IMR-90 (cell line): ENCODE measurements at regions not wholly inside any gene's neighbourhood (a gene's known extent, or its start where the extent isn't known, plus 50 kb on each side); places are given as distances from the start of the nearest gene placed in this dataset.

ENCODE experiments used
- ATAC-seq: fragments of 200-7000 bp; cut with Tn5 transposase; 2 replicates; pipeline ENCODE4 v1.9.1; 2020; ENCODE audit warnings: low read depth, mild to moderate bottlenecking, moderate library complexity
- BruUV-seq: library from RNA; stranded (reverse); fragments of 400-500 nt; replicated peaks from 2 replicates; lab custom pipeline; 2021; lab: Mats Ljungman, UMichigan
- CTCF ChIA-PET: fragments of 300-600 bp; formaldehyde crosslinking; extraction: SDS; loops from one replicate; lab custom pipeline; 2021; ENCODE audit warnings: antibody characterized with exemption; lab: Yijun Ruan, JAX
- POLR2A ChIA-PET: fragments of 300-600 bp; sonication (Branson Sonifier 250); formaldehyde crosslinking; loops from one replicate; lab custom pipeline; 2022; ENCODE audit warnings: antibody characterized with exemption; ENCODE audit not compliant: unreplicated experiment; lab: Charles Lee
- DNase-seq: peaks from one replicate; pipeline ENCODE4 v3.0.0; 2013
- H2AFZ ChIP-seq: replicated peaks from 2 replicates; pipeline ENCODE3; 2013; ENCODE audit warnings: low read length, mild to moderate bottlenecking; ENCODE audit not compliant: poor library complexity
- H2AK5ac ChIP-seq: 2 replicates; pipeline ENCODE4 v1.6.1; 2013; ENCODE audit warnings: low read depth, low read length, inconsistent platforms
- H2AK9ac ChIP-seq: replicated peaks from 2 replicates; pipeline ENCODE3; 2013; ENCODE audit warnings: mild to moderate bottlenecking, low read depth, low read length, moderate library complexity; ENCODE audit not compliant: poor library complexity
- H2BK120ac ChIP-seq: 2 replicates; pipeline ENCODE4 v1.6.1; 2013; ENCODE audit warnings: low read depth, low read length, inconsistent platforms
- H2BK15ac ChIP-seq: 3 replicates; pipeline ENCODE4 v1.6.1; 2013; ENCODE audit warnings: low read depth, low read length, inconsistent platforms
- H2BK20ac ChIP-seq: 2 replicates; pipeline ENCODE4 v1.6.1; 2013; ENCODE audit warnings: low read depth, mild to moderate bottlenecking, inconsistent platforms, low read length, moderate library complexity
- H2BK5ac ChIP-seq: 2 replicates; pipeline ENCODE4 v1.6.1; 2013; ENCODE audit warnings: mild to moderate bottlenecking, low read depth, low read length, inconsistent platforms; ENCODE audit not compliant: poor library complexity, severe bottlenecking
- H3K14ac ChIP-seq: replicated peaks from 2 replicates; pipeline ENCODE4 v1.6.1; 2013; ENCODE audit warnings: low read depth, low read length, inconsistent platforms
- H3K18ac ChIP-seq: 2 replicates; pipeline ENCODE4 v1.6.1; 2013; ENCODE audit warnings: low read depth, low read length, control low read depth
- H3K23ac ChIP-seq: 2 replicates; pipeline ENCODE4 v1.6.1; 2013; ENCODE audit warnings: low read depth, low read length, inconsistent platforms
- H3K27ac ChIP-seq: 2 replicates; pipeline ENCODE4 v1.5.1; 2013; ENCODE audit warnings: mild to moderate bottlenecking, control low read depth, low read length; ENCODE audit not compliant: insufficient read depth
- H3K27me3 ChIP-seq: 2 replicates; pipeline ENCODE4 v1.6.1; 2013; ENCODE audit warnings: low read length; ENCODE audit not compliant: control insufficient read depth, insufficient read depth
- H3K36me3 ChIP-seq: 2 replicates; pipeline ENCODE4 v1.6.1; 2013; ENCODE audit warnings: low read length, mixed read lengths; ENCODE audit not compliant: control insufficient read depth, insufficient read depth
- H3K4ac ChIP-seq: 2 replicates; pipeline ENCODE4 v1.6.1; 2013; ENCODE audit warnings: low read depth, low read length, inconsistent platforms
- H3K4me1 ChIP-seq: 2 replicates; pipeline ENCODE4 v1.6.1; 2013; ENCODE audit warnings: low read length, mixed read lengths; ENCODE audit not compliant: control insufficient read depth, insufficient read depth
- H3K4me2 ChIP-seq: 2 replicates; pipeline ENCODE4 v1.6.1; 2013; ENCODE audit warnings: low read depth, mild to moderate bottlenecking, control low read depth, low read length, moderate library complexity
- H3K4me3 ChIP-seq: 2 replicates; pipeline ENCODE4 v1.5.1; 2013; ENCODE audit warnings: low read depth, mild to moderate bottlenecking, control low read depth, low read length, moderate library complexity; ENCODE audit not compliant: insufficient read depth
- H3K56ac ChIP-seq: 2 replicates; pipeline ENCODE4 v1.6.1; 2013; ENCODE audit warnings: low read length, inconsistent platforms; ENCODE audit not compliant: insufficient read depth; ENCODE audit errors: extremely low read depth
- H3K79me1 ChIP-seq, 2 experiments: 2 replicates each; pipeline ENCODE4 v1.6.1; 2013; ENCODE audit warnings: low read length in 2 of 2, inconsistent platforms in 1 of 2, low read depth in 1 of 2
- H3K9ac ChIP-seq: 2 replicates; pipeline ENCODE4 v1.6.1; 2013; ENCODE audit warnings: low read depth, low read length, control low read depth
- H3K9me1 ChIP-seq: 2 replicates; pipeline ENCODE4 v1.6.1; 2013; ENCODE audit warnings: low read length, inconsistent platforms; ENCODE audit not compliant: insufficient read depth
- H3K9me3 ChIP-seq: 2 replicates; pipeline ENCODE4 v1.6.1; 2013; ENCODE audit warnings: low read length; ENCODE audit not compliant: control insufficient read depth, insufficient read depth
- H4K20me1 ChIP-seq: 2 replicates; pipeline ENCODE4 v1.6.1; 2013; ENCODE audit warnings: low read length, inconsistent platforms; ENCODE audit not compliant: insufficient read depth
- H4K5ac ChIP-seq: 2 replicates; pipeline ENCODE4 v1.6.1; 2013; ENCODE audit warnings: mild to moderate bottlenecking, low read depth, low read length, control low read depth
- H4K8ac ChIP-seq, 2 experiments: 2 replicates each; pipeline ENCODE4 v1.6.1; 2013; ENCODE audit warnings: low read depth in 2 of 2, low read length in 2 of 2, control low read depth in 1 of 2, inconsistent platforms in 1 of 2
- H4K91ac ChIP-seq: 2 replicates; pipeline ENCODE4 v1.6.1; 2013; ENCODE audit warnings: low read depth, low read length, inconsistent platforms; ENCODE audit not compliant: insufficient read depth
- BHLHE40 ChIP-seq: fragments of 150-350 bp; IDR thresholded peaks from 2 replicates; pipeline ENCODE4 v1.6.1; 2016; ENCODE audit warnings: mild to moderate bottlenecking, low read depth, low read length
- CEBPB ChIP-seq: IDR thresholded peaks from 2 replicates; pipeline ENCODE4 v1.6.1; 2012; ENCODE audit warnings: low read depth, low read length, improper control_type of control experiment
- CHD1 ChIP-seq: IDR thresholded peaks from 2 replicates; pipeline ENCODE4 v1.6.1; 2012; ENCODE audit warnings: low read depth, low read length, improper control_type of control experiment
- CTCF ChIP-seq: conservative IDR thresholded peaks from 2 replicates; pipeline ENCODE4 v1.5.1; 2012; ENCODE audit warnings: mild to moderate bottlenecking, low read depth, low read length, improper control_type of control experiment
- ELK1 ChIP-seq: fragments of 150-350 bp; IDR thresholded peaks from 2 replicates; pipeline ENCODE4 v1.6.1; 2016; ENCODE audit warnings: low read depth, mild to moderate bottlenecking, low read length, moderate library complexity, borderline replicate concordance
- FOS ChIP-seq: fragments of 150-350 bp; IDR thresholded peaks from 2 replicates; pipeline ENCODE4 v1.6.1; 2016; ENCODE audit warnings: low read depth, low read length
- MAFK ChIP-seq: IDR thresholded peaks from 2 replicates; pipeline ENCODE4 v1.6.1; 2012; ENCODE audit warnings: low read depth, low read length, improper control_type of control experiment
- MAZ ChIP-seq: IDR thresholded peaks from 2 replicates; pipeline ENCODE4 v1.6.1; 2012; ENCODE audit warnings: low read depth, mild to moderate bottlenecking, low read length, improper control_type of control experiment, moderate library complexity, borderline replicate concordance
- MXI1 ChIP-seq: IDR thresholded peaks from 2 replicates; pipeline ENCODE4 v1.6.1; 2012; ENCODE audit warnings: low read depth, mild to moderate bottlenecking, low read length, moderate library complexity, borderline replicate concordance
- NFE2L2 ChIP-seq: fragments of 150-350 bp; IDR thresholded peaks from 2 replicates; pipeline ENCODE4 v1.6.1; 2016; ENCODE audit warnings: low read depth, mild to moderate bottlenecking, low read length
- POLR2A ChIP-seq: IDR thresholded peaks from 2 replicates; pipeline ENCODE4 v1.6.1; 2012; ENCODE audit warnings: mild to moderate bottlenecking, low read depth, low read length
- RAD21 ChIP-seq: IDR thresholded peaks from 2 replicates; pipeline ENCODE4 v1.6.1; 2012; ENCODE audit warnings: low read length, improper control_type of control experiment
- RCOR1 ChIP-seq: IDR thresholded peaks from 2 replicates; pipeline ENCODE4 v1.6.1; 2012; ENCODE audit warnings: mild to moderate bottlenecking, low read length, improper control_type of control experiment; ENCODE audit not compliant: insufficient replicate concordance
- RFX5 ChIP-seq: IDR thresholded peaks from 2 replicates; pipeline ENCODE4 v1.8.0; 2012; ENCODE audit warnings: low read depth, mild to moderate bottlenecking, low read length, moderate library complexity
- SMC3 ChIP-seq: fragments of 150-350 bp; IDR thresholded peaks from 2 replicates; pipeline ENCODE4 v1.6.1; 2016; ENCODE audit warnings: low read depth, mild to moderate bottlenecking, antibody characterized with exemption, low read length, moderate library complexity
- USF2 ChIP-seq: fragments of 150-350 bp; IDR thresholded peaks from 2 replicates; pipeline ENCODE4 v1.6.1; 2017; ENCODE audit warnings: mild to moderate bottlenecking, antibody characterized with exemption, low read length, low read depth
- WGBS, 2 experiments: methylation state at CpG; one replicate each; pipeline versions ENCODE4 v1.1.5 to v1.1.7; 2013; ENCODE audit warnings: missing lambda C conversion rate in 2 of 2; ENCODE audit not compliant: insufficient read length in 1 of 2; ENCODE audit errors: extremely low coverage in 2 of 2; 5-methylcytosine and 5-hydroxymethylcytosine counted together
- dilution Hi-C: fragments of 300-500 bp; cut with HindIII; formaldehyde crosslinking; loops from one replicate; pipeline ENCODE4 v1.14.3; 2018; ENCODE audit warnings: low sequenced_read_pairs; ENCODE audit not compliant: unreplicated experiment
- in situ Hi-C: fragments of 300-500 bp; cut with MboI; formaldehyde crosslinking; loops from 3 replicates; pipeline ENCODE4 v1.14.3; 2019; ENCODE audit warnings: low sequenced_read_pairs, inconsistent platforms, mixed read lengths
- intact Hi-C: fragments of 100-400 bp; cut with micrococcal nuclease; formaldehyde crosslinking; loops from 2 replicates; pipeline ENCODE4 v1.10.0; 2022

- H3K9ac ChIP-seq: no peak overlapping the region
- ATAC-seq (no peak), DNase-seq (no peak)
- H3K4ac ChIP-seq: no peak overlapping the region
- no peak overlapping the region for H2BK5ac ChIP-seq
- ChIA-PET CTCF (interaction anchor here (1.0 to 1.4 kb wide), 2 partner anchors 13 to 45 kb away, joined by 3 read pairs; no protein-coding TSS in a partner anchor), POLR2A (no interaction called here)
- peaks cover 15% of the 10 kb centered on the region for H3K4me1 ChIP-seq
- H3K79me1 ChIP-seq: peaks cover 0 to 8% of the 10 kb centered on the region in 2 experiments; a peak in 1 of 4 replicates
- no peak overlapping the region for H4K5ac ChIP-seq
- no peaks in the 10 kb centered on the region for H3K9me3 ChIP-seq
- no peak overlapping the region for H2BK120ac ChIP-seq
- no peak overlapping the region for H2AK9ac ChIP-seq
- H3K27ac ChIP-seq: no peak overlapping the region
- in situ Hi-C loops (no loop called here), dilution Hi-C loops (no loop called here), intact Hi-C loops (no loop called here)
- H3K23ac ChIP-seq: no peak overlapping the region
- no peak overlapping the region for H3K18ac ChIP-seq
- H3K4me2 ChIP-seq: no peak overlapping the region
- TF ChIP-seq ELK1 (no peak), MAZ (no peak), CEBPB (no peak), CTCF (no peak), BHLHE40 (no peak), MAFK (no peak), NFE2L2 (no peak), POLR2A (no peak), USF2 (no peak), MXI1 (no peak), RFX5 (no peak), FOS (no peak), SMC3 (no peak), RAD21 (no peak), CHD1 (no peak), RCOR1 (no peak)
- no peak overlapping the region for H3K14ac ChIP-seq
- H3K4me3 ChIP-seq: no peak overlapping the region
- WGBS, 2 experiments: 99% methylated on average over 22 of the region's 23 CpGs; no CpG with 5 or more reads in 1 of the 2 experiments
- no peak overlapping the region for H2BK15ac ChIP-seq
- no peak overlapping the region for H2AFZ ChIP-seq
- H3K27me3 ChIP-seq: no peaks in the 10 kb centered on the region
- H4K91ac ChIP-seq: no peak overlapping the region
- H2AK5ac ChIP-seq: no peak overlapping the region; the same call in 1 of the 2 replicates
- H3K9me1 ChIP-seq: peaks cover 6% of the 10 kb centered on the region; the same call in 1 of the 2 replicates
- no peaks in the 10 kb centered on the region for H4K20me1 ChIP-seq
- H3K36me3 ChIP-seq: peaks cover 4% of the 10 kb centered on the region; the same call in 1 of the 2 replicates
- BruUV-seq: no TSS peak
- H2BK20ac ChIP-seq: no peak overlapping the region
- no peak overlapping the region for H4K8ac ChIP-seq
- no peak overlapping the region for H3K56ac ChIP-seq
These were observed 70.9 kb upstream of the METRNL start for GRCh38 chr17:83008526-83008925.
